Testis (tissue), 2 donors: ENCODE measurements at regions not wholly inside any gene's neighbourhood (a gene's known extent, or its start where the extent isn't known, plus 50 kb on each side); places are given as distances from the start of the nearest gene placed in this dataset.

Experiments used
- DNase-seq: peaks from one replicate; pipeline ENCODE4 v3.0.0-alpha.2; 2019
- H3K27ac ChIP-seq, 2 donors: fragments of 200-600 bp; sonication (generic); one replicate each; pipeline ENCODE4 v1.5.1; 2019
- H3K27me3 ChIP-seq: fragments of 200-600 bp; sonication (generic); one replicate; pipeline ENCODE4 v1.5.1; 2019
- H3K36me3 ChIP-seq: fragments of 200-600 bp; sonication (generic); one replicate; pipeline ENCODE4 v1.5.1; 2017; ENCODE audit warnings: low read depth; ENCODE audit errors: missing control alignments
- H3K4me1 ChIP-seq: fragments of 200-600 bp; sonication (generic); one replicate; pipeline ENCODE4 v1.5.1; 2019
- H3K4me3 ChIP-seq, 2 donors: fragments of 200-600 bp; sonication (generic); one replicate each; pipeline ENCODE4 v1.5.1; 2017 to 2019
- H3K9me3 ChIP-seq: fragments of 200-600 bp; sonication (generic); one replicate; pipeline ENCODE4 v1.5.1; 2017
- CTCF ChIP-seq, 3 experiments: fragments of 450-650 bp in 2 of 3; fragments of 200-600 bp in 1 of 3; sonication (generic) in 1 of 3; IDR thresholded peaks; one replicate each; pipeline ENCODE4 v1.5.1; 2016 to 2019; ENCODE audit warnings: antibody characterized with exemption in 3 of 3, mild to moderate bottlenecking in 2 of 3, moderate library complexity in 1 of 3
- POLR2A ChIP-seq: fragments of 450-650 bp; IDR thresholded peaks from one replicate; pipeline ENCODE4 v1.6.1; 2017; ENCODE audit warnings: antibody characterized with exemption, mild to moderate bottlenecking, moderate library complexity
- WGBS, 2 donors: methylation state at CpG; one replicate each; pipeline ENCODE4 v1.1.5; 2018; 5-methylcytosine and 5-hydroxymethylcytosine counted together
- intact Hi-C: fragments of 100-400 bp; cut with DNase I; formaldehyde crosslinking; loops from one replicate; pipeline ENCODE4 v1.15.1; 2023; ENCODE audit warnings: low total_unique reads

- DNase-seq = no peak
- intact Hi-C loops = no loop called here
- Histone ChIP-seq H3K9me3 (no peaks in the 10 kb centered on the region), H3K36me3 (no peaks in the 10 kb centered on the region), H3K27me3 (no peaks in the 10 kb centered on the region), H3K4me1 (no peaks in the 10 kb centered on the region), H3K4me3 (no peak overlapping the region), H3K27ac (no peak overlapping the region)
- TF ChIP-seq POLR2A = no peak
- no peak for TF ChIP-seq CTCF (IDR thresholded peaks at IDR 0.05)
- WGBS, 2 donors = 89 to 92% methylated on average over 2 of the region's 2 CpGs
These were observed 528.2 kb upstream of the CBLB start for GRCh38 chr3:106397006-106397405.

GRCh38 chr3:106398891-106399600 is 530.2 kb upstream of the CBLB start:
- Histone ChIP-seq H3K36me3 (no peaks in the 10 kb centered on the region), H3K4me3 (no peak overlapping the region), H3K4me1 (no peaks in the 10 kb centered on the region), H3K9me3 (no peaks in the 10 kb centered on the region), H3K27ac (no peak overlapping the region), H3K27me3 (no peaks in the 10 kb centered on the region)
- WGBS, 2 donors = 55 to 66% methylated on average over 2 of the region's 2 CpGs
- TF ChIP-seq CTCF (IDR thresholded peaks at IDR 0.05) (no peak), POLR2A (no peak)
- DNase-seq = no peak
- intact Hi-C loops = no loop called here

GRCh38 chr3:106399761-106400160 is 530.9 kb upstream of the CBLB start:
- 97 to 98% methylated on average over 4 of the region's 4 CpGs for WGBS, 2 donors
- Histone ChIP-seq H3K27ac (no peak overlapping the region), H3K36me3 (no peaks in the 10 kb centered on the region)

GRCh38 chr3:106401666-106402490 is 533.1 kb upstream of the CBLB start:
- TF ChIP-seq CTCF (IDR thresholded peaks at IDR 0.05) = no peak
- no peak for TF ChIP-seq POLR2A
- WGBS, 2 donors = 82 to 83% methylated on average over 3 of the region's 3 CpGs
- DNase-seq = no peak
- Histone ChIP-seq H3K27me3 (no peaks in the 10 kb centered on the region), H3K9me3 (no peaks in the 10 kb centered on the region), H3K4me3 (no peak overlapping the region), H3K4me1 (no peaks in the 10 kb centered on the region), H3K36me3 (no peaks in the 10 kb centered on the region), H3K27ac (no peak overlapping the region)
- intact Hi-C loops = no loop called here

More at GRCh38 chr3:106399761-106400160, 530.9 kb upstream of the CBLB start:
- no peak for DNase-seq
- no peak for TF ChIP-seq CTCF (IDR thresholded peaks at IDR 0.05)
- no peak for TF ChIP-seq POLR2A
- Histone ChIP-seq H3K27me3 (no peaks in the 10 kb centered on the region), H3K4me3 (no peak overlapping the region), H3K4me1 (no peaks in the 10 kb centered on the region), H3K9me3 (no peaks in the 10 kb centered on the region)
- intact Hi-C loops = no loop called here
